GM21825 (cell line): ENCODE measurements at regions not wholly inside any gene's neighbourhood (a gene's known extent, or its start where the extent isn't known, plus 50 kb on each side); places are given as distances from the start of the nearest gene placed in this dataset.
"Not testable (repeated sequence)": the region's sequence is repeated elsewhere in the genome, so short reads cannot be mapped to it uniquely, and the experiment has no call there.

Source experiments
- ATAC-seq: cut with Tn5 transposase; IDR thresholded peaks from one replicate; pipeline ENCODE4 v1.9.1; 2021; ENCODE audit warnings: mild to moderate bottlenecking, moderate library complexity; ENCODE audit not compliant: unreplicated experiment

DNA sequence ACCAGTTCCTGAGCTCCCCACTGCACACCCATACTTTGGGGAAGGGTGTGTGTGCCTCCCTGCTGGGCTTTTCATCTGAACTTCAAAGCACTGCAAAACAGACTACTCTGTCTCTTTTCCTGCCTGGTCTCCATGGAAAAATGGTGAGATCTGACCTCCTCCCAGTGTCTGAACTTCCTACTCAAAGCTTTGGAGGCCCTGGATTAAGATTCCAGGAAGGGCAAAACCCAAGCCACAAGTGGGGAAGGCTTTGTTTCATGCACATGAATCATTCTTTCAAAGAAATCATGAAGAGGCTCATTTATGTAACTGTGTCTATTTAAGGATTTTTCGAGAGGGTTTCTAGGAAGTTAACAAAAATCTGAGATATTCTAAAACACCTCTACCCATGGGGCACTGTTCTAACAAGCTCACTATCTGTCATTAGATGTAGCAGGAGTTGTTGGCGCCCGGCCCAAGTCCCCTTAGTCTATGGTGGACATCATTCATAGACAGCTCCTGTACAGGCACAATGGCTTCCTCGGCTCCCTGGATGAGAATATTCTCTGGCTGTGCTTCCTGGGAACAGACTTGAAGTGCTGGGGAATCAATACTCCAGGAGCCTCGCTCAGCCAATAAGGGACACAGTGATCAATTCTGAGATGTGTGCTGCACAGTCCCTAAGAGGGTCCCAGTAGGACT lies 224.0 kb downstream of the KTN1 start:
- no peak for ATAC-seq

DNA sequence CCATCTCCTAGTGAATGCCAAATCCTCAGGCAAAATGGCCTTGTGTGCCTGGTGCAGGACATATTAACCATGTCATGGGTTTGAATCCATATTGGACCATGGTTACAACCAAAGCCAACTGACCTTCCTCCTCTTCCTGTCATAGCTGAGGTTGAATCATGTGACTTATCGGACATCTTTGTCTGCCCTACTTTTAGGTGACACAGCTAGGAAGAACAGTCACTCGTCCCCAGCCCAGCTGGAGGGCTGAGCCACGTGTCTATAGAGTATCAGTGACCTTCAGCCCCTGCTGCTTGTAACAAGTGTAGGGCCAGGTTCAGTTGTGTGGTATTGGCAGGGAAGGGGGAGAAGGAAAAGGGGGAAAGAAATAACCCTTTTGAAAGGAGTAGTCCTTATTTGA lies 225.2 kb downstream of the KTN1 start:
- no peak for ATAC-seq

DNA sequence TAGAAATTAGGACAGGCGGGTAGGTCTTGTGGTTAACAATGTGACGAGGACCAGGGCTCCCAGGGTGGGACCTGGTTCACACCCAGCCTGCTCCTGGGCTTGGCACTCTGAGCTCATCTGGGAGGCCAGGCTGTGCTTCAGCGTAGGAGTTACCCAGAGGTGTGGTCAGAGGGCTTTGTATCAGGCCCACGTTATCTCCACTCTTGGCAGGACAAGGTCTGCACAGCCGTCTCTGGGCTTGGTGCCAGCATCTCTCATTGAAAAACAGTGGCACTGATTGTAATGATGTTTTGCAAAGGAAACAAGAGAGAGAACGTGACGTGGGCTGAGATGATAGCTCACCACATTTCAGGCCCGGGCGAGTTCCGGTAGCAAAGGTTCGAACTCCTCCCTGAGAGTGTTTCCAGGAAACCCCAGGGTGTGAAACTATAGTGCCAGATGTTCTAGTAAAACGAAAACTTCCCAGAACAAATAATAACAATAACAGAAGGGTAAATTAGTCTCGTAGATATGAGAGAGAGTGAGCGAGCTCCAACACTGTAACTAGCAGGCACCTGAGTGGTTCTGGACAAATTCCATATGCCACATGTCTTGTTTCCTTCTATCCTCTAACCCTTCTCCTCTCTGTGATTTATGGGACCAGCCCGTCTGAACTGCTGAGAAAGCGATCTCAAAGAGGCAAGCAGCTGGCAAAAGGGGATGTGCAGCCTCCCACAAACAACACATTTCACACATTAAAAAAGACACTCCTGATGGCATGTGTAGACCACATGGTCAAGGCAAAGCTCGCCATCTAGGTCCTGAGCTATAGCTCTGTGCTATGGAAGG lies 227.3 kb downstream of the KTN1 start:
- ATAC-seq = peak; percentile 73

DNA sequence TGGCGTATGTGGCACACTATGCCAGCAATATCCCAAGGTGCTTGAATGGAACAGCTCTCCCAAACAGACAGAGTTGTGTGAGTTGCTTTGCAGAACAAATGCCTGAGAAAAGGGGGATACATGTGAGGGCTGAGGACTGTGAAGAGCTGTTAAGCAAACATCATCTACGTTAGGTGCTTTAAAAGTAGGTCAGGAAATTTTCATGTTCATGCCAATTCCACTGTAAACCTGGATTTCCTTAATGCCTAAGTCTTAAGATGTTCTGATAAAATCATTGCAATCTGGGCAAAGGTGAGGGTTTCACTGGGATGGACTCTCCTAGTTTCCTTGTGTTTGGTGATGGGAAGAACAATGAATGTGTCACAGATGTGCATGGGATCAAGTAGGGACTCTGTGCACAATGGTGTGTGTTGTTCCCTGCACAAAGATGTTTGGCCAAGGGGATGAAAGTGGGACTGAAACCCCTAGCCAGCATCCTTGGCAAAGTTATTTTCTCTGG lies 227.9 kb downstream of the KTN1 start:
- no peak for ATAC-seq

DNA sequence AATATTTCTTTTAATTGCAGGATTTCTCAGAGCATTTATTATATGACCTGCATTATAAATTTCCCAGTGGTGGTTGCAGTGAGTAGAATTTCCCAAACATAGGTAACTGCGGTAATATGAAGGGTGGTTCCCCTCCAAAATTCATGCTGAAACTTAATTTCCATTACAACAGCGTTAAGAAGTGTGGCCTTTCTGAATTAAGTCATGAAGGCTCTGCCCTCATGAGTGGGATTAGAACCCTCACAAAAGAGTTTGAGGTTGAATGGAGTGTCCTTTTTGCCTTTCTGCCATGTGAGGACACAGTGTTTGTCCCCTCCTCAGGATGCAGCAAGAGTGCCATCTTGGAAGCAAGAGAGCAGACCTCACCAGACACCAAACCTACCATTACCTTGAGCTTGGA lies 233.6 kb downstream of the KTN1 start:
- no peak for ATAC-seq

DNA sequence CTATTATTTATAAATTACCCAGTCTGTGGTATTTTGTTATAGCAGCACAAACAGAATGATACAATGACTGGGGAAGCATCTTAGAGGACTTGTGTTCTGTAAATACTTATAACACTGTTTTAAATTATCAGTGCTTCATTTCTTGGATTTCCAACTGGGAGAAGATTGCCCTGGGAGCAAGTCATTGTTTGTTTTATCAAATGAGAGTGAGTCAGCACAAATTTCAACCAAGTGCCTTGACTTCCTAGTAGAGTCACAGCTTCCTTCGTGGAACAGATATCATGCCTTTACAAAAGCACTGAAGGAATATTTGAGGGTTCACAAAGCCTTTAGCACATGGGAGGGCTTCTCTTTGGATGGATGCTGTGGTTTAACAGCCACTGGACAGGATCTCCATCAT lies 234.1 kb downstream of the KTN1 start:
- ATAC-seq = no peak

DNA sequence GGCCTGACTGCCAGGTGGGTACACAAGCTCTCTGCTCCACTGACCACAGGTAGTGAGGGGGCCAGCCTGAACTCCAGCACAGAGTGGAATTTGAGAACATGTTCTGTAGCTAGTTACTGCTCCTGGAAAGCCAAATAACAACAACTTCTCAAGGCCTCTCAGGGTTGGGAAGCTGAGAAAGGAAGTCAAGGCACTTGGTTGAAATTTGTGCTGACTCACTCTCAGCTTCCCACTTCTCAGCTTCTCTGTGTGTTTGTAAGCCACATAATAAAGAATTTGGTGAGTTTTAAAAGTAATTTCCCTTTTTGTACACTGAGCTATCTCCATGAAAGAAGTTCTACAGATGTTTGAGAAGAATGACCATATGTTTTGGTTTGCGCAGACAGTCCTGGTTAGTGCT lies 234.9 kb downstream of the KTN1 start:
- ATAC-seq = no peak

DNA sequence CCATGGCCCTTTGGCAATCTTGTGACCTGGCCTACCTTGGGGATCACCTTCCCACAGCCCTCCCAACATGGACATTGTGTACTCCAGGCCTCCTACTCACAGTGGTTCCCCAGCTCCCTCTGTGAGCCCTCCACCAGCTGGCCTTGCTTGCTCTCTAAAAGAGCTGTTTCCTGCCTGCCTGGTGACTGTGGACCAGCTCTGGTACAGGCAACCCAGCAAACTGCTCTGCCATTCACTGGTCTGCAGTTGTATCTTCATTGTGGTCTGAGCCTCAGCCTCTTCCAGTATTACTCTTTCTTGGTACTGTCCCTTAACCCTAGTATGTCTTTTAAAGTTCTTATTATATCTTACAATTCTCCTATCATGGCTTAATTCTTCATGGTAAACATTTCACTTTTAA lies 236.2 kb downstream of the KTN1 start:
- ATAC-seq = no peak

DNA sequence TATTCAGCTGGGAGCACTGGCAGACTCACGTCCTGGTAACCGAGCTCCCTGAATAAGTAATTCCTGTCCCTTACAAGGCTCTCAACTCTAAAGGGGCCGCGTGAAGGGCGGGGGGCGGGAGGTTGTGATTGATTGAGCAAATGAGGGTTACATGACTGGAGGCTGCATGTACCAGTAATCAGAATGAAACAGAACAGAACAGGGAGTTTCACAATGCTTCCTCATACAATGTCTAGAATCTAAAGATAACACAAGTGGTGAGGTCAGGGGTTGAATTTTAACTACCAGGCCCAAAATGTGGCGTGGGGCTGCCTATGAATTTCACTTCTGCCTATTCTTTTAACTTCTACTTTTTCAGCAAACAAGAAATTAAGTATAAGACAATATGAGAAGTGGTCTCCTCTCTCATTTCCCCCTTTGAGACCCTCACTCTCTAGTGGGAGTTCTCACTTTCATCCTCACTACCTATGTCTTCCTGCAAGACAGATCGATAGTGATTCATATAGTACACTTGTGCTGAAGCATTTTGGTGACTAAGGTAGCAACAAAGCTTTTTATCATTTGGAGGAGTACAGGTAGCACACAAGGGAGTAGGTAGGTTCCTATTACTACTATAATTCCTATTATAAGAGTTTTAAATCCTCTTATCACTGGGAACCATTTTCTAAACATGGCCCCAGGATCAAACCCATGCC lies 239.8 kb downstream of the KTN1 start:
- peak; percentile 84 for ATAC-seq

DNA sequence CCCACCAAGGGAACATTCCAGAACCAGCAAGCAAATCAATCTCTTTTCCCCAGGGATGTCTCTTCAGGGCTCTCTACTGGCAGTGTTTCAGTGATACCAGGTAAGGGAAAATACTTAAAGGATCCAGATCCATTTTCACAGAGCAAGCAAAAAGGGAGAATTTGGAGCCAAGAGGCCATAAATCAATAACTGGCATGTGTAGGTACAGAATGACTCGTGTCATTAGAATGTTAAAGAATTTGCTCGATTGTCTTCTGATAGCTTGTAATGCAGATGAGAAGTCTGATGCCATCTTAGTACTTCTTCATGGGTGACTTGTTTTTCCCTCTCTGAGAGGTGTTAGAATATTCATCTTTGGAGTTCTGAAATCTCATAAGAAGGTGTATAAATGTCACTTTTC lies 242.9 kb downstream of the KTN1 start:
- ATAC-seq = no peak

DNA sequence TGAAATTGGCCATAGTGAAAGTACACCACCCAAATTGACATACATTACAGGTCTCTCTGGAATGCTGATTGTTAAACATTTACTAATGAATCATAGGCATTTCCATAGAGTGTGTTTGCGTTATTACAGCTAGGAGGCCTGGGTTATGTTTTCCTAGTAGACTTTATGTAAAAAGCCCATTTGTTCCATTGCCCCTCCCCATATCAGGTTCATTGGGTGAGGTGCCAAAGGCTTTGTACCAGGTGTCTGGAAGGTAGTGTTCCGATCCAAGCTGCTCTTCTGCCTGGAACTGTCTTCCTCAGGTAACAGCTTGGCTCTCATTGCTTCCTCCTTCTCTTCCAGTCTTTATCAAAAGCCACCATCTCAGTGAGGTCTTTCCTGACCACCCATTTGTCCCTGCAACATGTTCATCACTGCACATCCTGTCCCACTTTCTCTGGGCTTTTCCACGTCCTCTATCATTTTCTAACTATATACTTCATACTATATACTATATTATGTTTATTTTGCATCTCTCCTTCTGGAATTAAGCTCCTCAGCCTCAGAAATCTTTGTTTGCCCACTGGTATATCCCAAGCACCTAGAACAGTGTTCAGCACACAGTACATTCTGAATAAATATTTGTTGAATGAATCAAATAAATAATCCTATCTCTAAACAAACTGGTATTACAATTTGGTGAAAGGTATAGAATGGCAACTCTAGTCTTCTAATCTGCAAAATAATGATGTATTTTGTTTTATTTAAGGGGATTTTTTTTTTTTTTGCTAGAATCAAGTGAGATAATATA lies 252.3 kb downstream of the KTN1 start:
- no peak for ATAC-seq

DNA sequence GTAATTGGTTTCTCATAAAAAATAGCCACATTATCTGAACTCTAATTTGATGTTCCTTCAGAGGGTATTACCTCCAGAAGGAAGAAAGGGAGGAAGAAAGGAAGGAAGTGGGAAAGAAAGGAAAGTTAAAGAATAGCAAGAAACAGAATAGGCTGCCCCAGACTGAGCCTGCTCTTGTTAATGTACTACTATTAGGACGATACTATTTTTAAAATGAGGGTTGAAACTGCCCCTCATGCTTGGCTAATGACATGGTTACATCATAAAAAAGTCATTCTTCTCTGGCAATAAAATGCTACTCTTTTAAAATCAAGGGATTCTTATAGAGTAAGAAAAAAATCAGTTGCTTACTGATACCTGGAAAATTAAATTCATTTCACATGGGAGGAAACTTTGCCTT lies 253.0 kb downstream of the KTN1 start:
- no peak for ATAC-seq

DNA sequence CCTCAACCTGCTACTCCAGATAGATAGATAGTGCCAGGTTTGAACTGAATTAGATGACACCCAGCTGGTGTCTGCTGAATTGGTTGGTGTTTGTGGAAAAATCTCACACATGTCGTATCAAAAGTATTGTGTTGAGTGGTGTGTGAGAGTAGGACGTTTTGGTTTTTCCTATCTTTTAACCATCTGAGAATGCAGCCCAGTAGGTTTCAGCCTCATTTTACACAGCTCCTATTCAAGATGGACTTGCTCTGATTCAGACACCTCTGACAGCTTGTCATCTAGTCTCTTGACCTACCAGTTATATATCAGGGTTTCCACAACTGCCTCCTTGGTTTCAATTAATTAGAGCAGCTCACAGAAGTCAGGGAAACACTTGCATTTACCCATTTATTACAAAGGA lies 254.4 kb downstream of the KTN1 start:
- ATAC-seq = no peak

DNA sequence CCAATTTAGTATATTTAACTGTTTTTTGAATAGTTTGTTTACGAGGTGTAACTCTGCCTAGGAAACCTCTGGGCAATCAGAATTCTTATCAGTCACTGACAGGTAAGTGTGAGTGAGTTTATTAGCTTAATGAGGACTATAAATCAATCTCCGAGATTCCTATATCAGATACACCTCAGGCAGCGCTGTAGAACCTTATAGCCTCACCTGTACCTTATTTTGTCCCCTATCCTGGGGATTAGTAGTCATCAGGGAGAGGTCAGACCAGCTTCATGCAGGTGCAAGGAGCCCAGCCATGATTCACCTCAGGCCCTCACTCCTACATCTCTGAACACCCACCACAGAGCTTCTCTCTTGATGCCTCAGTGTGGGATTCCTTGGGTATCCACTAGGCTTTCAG lies 256.0 kb downstream of the KTN1 start:
- ATAC-seq = no peak

DNA sequence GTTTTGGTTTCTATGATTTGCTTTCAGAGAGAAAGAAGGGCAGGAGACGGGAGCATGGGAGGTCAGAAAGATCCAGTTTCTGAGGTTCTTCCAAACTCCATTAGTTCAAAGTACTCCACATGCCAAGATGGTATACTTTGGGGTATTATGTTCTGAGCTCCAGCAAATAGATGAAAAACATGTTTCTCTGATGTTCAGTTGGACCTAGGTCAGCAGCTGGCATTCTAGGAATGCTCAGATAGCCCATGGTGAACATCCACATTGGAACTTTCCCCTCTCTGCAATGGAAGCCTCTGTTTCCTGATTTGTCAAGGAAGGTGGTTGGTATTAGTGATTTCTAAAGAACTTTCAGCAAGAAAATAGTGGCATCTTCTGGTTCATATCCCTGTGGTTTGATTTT lies 257.5 kb downstream of the KTN1 start:
- no peak for ATAC-seq

DNA sequence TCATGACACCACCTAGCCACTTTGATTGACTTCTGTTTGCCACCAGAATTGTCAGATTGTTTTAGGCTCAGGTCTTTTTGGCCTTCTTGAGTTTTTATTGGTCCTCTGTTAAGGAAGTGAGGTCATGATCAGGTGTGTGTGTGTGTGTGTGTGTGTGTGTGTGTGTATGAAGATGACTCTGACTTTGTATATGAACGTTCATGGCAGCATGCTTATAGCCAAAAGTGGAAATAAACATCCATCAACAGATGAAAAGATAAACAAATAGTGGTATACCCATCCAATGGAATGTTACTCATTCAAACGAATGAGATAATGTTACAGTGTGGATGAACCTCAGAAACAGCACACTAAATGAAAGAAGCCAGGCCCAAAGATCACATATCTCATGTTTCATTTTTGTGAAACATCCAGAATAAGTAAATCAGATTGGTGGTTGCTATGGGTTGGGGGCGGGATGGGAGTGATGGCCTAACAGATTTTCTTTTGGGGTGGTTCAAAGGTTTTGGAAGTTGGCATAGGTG lies 258.6 kb downstream of the KTN1 start:
- ATAC-seq = no peak

DNA sequence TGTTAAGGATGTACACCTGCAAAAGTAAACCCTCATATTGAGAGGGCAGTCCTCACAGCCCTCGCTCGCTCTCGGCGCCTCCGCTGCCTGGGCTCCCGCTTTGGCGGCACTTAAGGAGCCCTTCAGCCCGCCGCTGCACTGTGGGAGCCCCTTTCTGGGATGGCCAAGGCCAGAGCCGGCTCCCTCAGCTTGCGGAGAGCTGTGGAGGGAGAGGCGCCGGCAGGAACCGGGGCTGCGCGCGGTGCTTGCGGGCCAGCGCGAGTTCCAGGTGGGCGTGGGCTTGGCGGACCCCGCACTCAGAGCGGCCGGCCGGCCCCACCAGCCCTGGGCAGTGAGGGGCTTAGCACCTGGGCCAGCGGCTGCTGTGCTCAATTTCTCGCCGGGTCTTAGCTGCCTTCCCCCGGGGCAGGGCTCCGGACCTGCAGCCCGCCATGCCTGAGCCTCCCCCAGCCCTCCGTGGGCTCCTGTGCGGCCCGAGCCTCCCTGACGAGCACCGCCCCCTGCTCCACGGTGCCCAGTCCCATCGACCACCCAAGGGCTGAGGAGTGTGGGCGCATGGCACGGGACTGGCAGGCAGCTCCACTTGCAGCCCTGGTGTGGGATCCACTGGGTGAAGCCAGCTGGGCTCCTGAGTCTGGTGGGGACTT lies 259.4 kb downstream of the KTN1 start:
- not testable (repeated sequence) for ATAC-seq

DNA sequence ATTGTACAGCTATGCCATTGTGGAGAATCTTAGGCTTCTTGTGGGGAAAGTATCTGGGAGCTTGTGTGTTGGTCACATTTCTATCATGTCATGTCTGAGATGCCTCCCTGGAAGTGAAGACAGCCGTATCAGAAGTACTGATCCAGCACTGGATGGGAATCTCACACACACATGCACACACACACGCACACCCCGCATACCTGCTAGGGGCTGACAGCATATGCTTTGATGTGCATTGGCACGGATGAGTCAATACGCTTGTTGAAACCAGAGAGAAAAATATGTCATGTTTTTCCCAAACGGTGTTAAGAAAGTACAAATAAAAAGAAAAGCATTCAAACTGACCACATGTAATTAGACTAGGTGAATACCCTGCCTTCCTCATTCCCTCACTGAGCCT lies 260.8 kb downstream of the KTN1 start:
- no peak for ATAC-seq

DNA sequence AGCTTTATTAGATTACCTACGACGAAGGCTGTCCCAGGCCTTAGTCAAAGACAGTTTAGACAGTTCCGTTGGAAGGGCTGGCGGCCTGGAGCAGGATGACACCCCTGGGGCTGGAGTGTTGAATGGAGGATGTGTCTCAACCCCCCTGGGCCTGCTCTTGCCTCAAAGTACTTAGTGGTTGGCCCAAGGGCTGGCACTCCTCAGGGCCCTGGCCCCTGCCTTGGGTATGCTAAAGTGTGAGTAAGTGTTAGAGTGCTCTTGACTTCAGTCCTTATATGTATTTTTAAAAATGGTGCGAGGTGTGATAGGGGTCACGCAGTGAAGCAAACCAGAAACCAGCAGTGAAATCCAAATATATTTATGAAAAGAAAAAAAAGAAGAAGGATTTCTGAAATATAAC lies 261.6 kb downstream of the KTN1 start:
- ATAC-seq = no peak

DNA sequence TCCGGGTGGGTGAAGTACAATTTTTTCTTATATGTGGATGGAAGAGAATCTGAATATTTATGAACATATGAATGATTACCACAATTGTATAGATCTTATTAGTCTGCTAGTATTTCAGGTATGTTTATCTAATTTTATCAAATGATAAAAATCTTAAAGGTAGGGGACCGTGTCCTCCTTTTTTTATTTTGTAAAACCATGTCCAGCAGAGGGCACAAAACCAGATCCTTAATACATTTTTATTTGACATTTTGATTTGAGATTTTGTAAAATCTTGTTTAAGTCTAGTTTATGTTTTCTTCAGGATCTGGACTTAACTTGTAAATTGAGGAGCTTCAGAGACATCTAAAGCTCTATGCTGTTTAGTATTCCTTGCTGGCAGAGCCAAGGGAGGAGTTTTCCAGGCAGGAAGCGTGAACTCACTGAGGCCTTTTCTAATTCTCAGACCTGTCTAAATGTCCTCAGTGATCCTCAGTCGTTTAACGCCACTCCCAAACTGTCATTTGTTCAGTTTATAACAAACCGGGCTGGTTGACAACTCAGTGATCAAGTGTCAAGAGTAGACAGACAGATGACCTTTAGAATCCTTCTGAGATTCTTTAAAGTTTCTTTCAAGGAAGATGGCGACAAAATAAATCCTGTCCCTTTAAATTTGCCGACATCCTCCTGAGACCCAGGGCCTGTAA lies 263.9 kb downstream of the KTN1 start:
- ATAC-seq = no peak
